AG10803 (cell line): ENCODE measurements at regions not wholly inside any gene's neighbourhood (a gene's known extent, or its start where the extent isn't known, plus 50 kb on each side); places are given as distances from the start of the nearest gene placed in this dataset.

ENCODE experiments used
- DNase-seq: peaks from one replicate; pipeline ENCODE4 v3.0.0; 2010; ENCODE audit warnings: low read depth
- H3K4me3 ChIP-seq: 2 replicates; pipeline ENCODE4 v1.5.1; 2011; ENCODE audit warnings: mild to moderate bottlenecking, low read length, control low read depth
- CTCF ChIP-seq: conservative IDR thresholded peaks from 2 replicates; pipeline ENCODE4 v1.5.1; 2011; ENCODE audit warnings: mild to moderate bottlenecking, low read length, control low read depth, inconsistent platforms

- no peak for TF ChIP-seq CTCF
Measured at GRCh38 chr7:136179154-136179553, 202.0 kb upstream of the MTPN start.

GRCh38 chr7:136174477-136175125, 197.4 kb upstream of the MTPN start:
- DNase-seq, result no peak
- no peak overlapping the region for H3K4me3 ChIP-seq
- no peak for TF ChIP-seq CTCF

More at GRCh38 chr7:136179154-136179553, 202.0 kb upstream of the MTPN start:
- no peak for DNase-seq
- no peak overlapping the region for H3K4me3 ChIP-seq

GRCh38 chr7:136173874-136174273, 196.7 kb upstream of the MTPN start:
- TF ChIP-seq CTCF, result no peak
- no peak for DNase-seq

GRCh38 chr7:136171233-136171632, 194.1 kb upstream of the MTPN start:
- TF ChIP-seq CTCF, result no peak
- H3K4me3 ChIP-seq, result no peak overlapping the region
- DNase-seq, result no peak

More at GRCh38 chr7:136173874-136174273, 196.7 kb upstream of the MTPN start:
- no peak overlapping the region for H3K4me3 ChIP-seq

GRCh38 chr7:136168821-136169220, 191.7 kb upstream of the MTPN start:
- TF ChIP-seq CTCF, result no peak
- H3K4me3 ChIP-seq, result no peak overlapping the region
- no peak for DNase-seq

GRCh38 chr7:136167991-136168390, 190.8 kb upstream of the MTPN start:
- no peak for DNase-seq
- no peak overlapping the region for H3K4me3 ChIP-seq
- TF ChIP-seq CTCF, result no peak

- no peak for TF ChIP-seq CTCF
- DNase-seq, result no peak
- H3K4me3 ChIP-seq, result no peak overlapping the region
Measured at GRCh38 chr7:136166521-136166920, 189.4 kb upstream of the MTPN start.
